ENCODE measurements at regions not wholly inside any gene's neighbourhood (a gene's known extent, or its start where the extent isn't known, plus 50 kb on each side); places are given as distances from the start of the nearest gene placed in this dataset.

GRCh38 chr11:21625982-21626381 lies 566.9 kb upstream of the ANO5 start:
- no peak for TF ChIP-seq JUND (IDR thresholded peaks at IDR 0.05; ENCODE audit: borderline replicate concordance, low read depth, low read length)
- TF ChIP-seq JUND (tag; IDR thresholded peaks at IDR 0.05; ENCODE audit: borderline replicate concordance, low read depth, low read length), result no peak
- TF ChIP-seq CTCF (IDR thresholded peaks at IDR 0.05 in 2 of 3, conservative IDR thresholded peaks at IDR 0.05 in 1 of 3; ENCODE audit: insufficient read depth in 2 of 3, low read depth in 1 of 3, low read length in 3 of 3), result no peak
- no peak for TF ChIP-seq MEF2A (IDR thresholded peaks at IDR 0.05; ENCODE audit: control insufficient read depth, low read depth, low read length)
- no peak for TF ChIP-seq ZNF232 (CRISPR knock-in tag; IDR thresholded peaks at IDR 0.05)
- TF ChIP-seq, protein P1, sequence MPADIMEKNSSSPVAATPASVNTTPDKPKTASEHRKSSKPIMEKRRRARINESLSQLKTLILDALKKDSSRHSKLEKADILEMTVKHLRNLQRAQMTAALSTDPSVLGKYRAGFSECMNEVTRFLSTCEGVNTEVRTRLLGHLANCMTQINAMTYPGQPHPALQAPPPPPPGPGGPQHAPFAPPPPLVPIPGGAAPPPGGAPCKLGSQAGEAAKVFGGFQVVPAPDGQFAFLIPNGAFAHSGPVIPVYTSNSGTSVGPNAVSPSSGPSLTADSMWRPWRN (IDR thresholded peaks at IDR 0.05; ENCODE audit: low read depth), result no peak
- no peak for TF ChIP-seq E2F4 (CRISPR knock-in tag; IDR thresholded peaks at IDR 0.05; ENCODE audit: low read depth)
